Nucleus accumbens (tissue), 56 donors: ENCODE measurements at regions not wholly inside any gene's neighbourhood (a gene's known extent, or its start where the extent isn't known, plus 50 kb on each side); places are given as distances from the start of the nearest gene placed in this dataset.
"Not testable (repeated sequence)": the region's sequence is repeated elsewhere in the genome, so short reads cannot be mapped to it uniquely, and the experiment has no call there.

ENCODE experiments used
- DNase-seq, 56 donors: peaks; one replicate each; lab custom pipeline; 2025; lab: John Stamatoyannopoulos, UW

- no peak for DNase-seq
Measured at GRCh38 chr7:68245688-68246087, 1249.1 kb downstream of the TYW1 start.

- peak in 26 of 56 donors; percentile 1 to 59 (median 20) for DNase-seq
Measured at GRCh38 chr7:68246189-68246633, 1249.6 kb downstream of the TYW1 start.

GRCh38 chr7:68247126-68247525, 1250.5 kb downstream of the TYW1 start:
- DNase-seq, result no peak

- no peak for DNase-seq
Measured at GRCh38 chr7:68247571-68247970, 1250.9 kb downstream of the TYW1 start.

GRCh38 chr7:68248973-68249372, 1252.3 kb downstream of the TYW1 start:
- DNase-seq, result no peak

- no peak for DNase-seq
Measured at GRCh38 chr7:68249611-68250010, 1253.0 kb downstream of the TYW1 start.

- no peak for DNase-seq
Measured at GRCh38 chr7:68250143-68250542, 1253.5 kb downstream of the TYW1 start.

GRCh38 chr7:68254815-68255214, 1258.2 kb downstream of the TYW1 start:
- DNase-seq, result not testable (repeated sequence)

GRCh38 chr7:68256295-68256694, 1259.7 kb downstream of the TYW1 start:
- no peak for DNase-seq

- DNase-seq, result no peak
Measured at GRCh38 chr7:68258609-68259008, 1262.0 kb downstream of the TYW1 start.

- no peak for DNase-seq
Measured at GRCh38 chr7:68265258-68265657, 1268.6 kb downstream of the TYW1 start.

GRCh38 chr7:68266004-68266579, 1269.5 kb downstream of the TYW1 start:
- DNase-seq, result no peak

- peak in 15 of 56 donors; percentile 0 to 52 (median 11) for DNase-seq
Measured at GRCh38 chr7:68267486-68267885, 1270.9 kb downstream of the TYW1 start.

- DNase-seq, result no peak
Measured at GRCh38 chr7:68269405-68269804, 1272.8 kb downstream of the TYW1 start.

- no peak for DNase-seq
Measured at GRCh38 chr7:68272507-68272906, 1275.9 kb downstream of the TYW1 start.

GRCh38 chr7:68276725-68277124, 1280.1 kb downstream of the TYW1 start:
- no peak for DNase-seq

- DNase-seq, result no peak
Measured at GRCh38 chr7:68279827-68280400, 1283.3 kb downstream of the TYW1 start.

GRCh38 chr7:68280931-68281330, 1284.3 kb downstream of the TYW1 start:
- DNase-seq, result no peak

GRCh38 chr7:68288144-68288593, 1291.5 kb downstream of the TYW1 start:
- DNase-seq, result no peak

- DNase-seq, result no peak
Measured at GRCh38 chr7:68291710-68292109, 1295.1 kb downstream of the TYW1 start.

- no peak for DNase-seq
Measured at GRCh38 chr7:68295386-68295785, 1298.8 kb downstream of the TYW1 start.

GRCh38 chr7:68304536-68304935, 1293.7 kb upstream of the AUTS2 start:
- no peak for DNase-seq
